OCI-LY3 (cell line): ENCODE measurements at regions not wholly inside any gene's neighbourhood (a gene's known extent, or its start where the extent isn't known, plus 50 kb on each side); places are given as distances from the start of the nearest gene placed in this dataset.
"Not testable (repeated sequence)": the region's sequence is repeated elsewhere in the genome, so short reads cannot be mapped to it uniquely, and the experiment has no call there.

Source experiments
- H2AFZ ChIP-seq: fragments of 200-600, 300-600 bp; shearing (Covaris generic); 2 replicates; pipeline ENCODE4 v1.6.0; 2014; ENCODE audit warnings: antibody characterized with exemption, low read depth, low read length
- H3K27ac ChIP-seq: fragments of 200-600, 300-600 bp; sonication (generic); 2 replicates; pipeline ENCODE4 v1.5.1; 2014; ENCODE audit warnings: mild to moderate bottlenecking, low read length, moderate library complexity, mixed read lengths
- H3K27me3 ChIP-seq: fragments of 200-600, 300-600 bp; sonication (generic); 2 replicates; pipeline ENCODE4 v1.6.1; 2014; ENCODE audit warnings: low read depth, low read length, mixed read lengths
- H3K36me3 ChIP-seq: fragments of 200-600, 300-600 bp; sonication (generic); replicated peaks from 2 replicates; pipeline ENCODE3; 2014; ENCODE audit warnings: low read depth, low read length, mixed read lengths
- H3K4me1 ChIP-seq: fragments of 300-600, 200-600 bp; sonication (generic); 2 replicates; pipeline ENCODE4 v1.6.1; 2014; ENCODE audit warnings: low read length, mixed read lengths
- H3K4me2 ChIP-seq: fragments of 200-600, 300-600 bp; sonication (generic); 2 replicates; pipeline ENCODE4 v1.6.1; 2014; ENCODE audit warnings: low read length, mixed read lengths
- H3K4me3 ChIP-seq: fragments of 300-600, 200-600 bp; sonication (generic); 2 replicates; pipeline ENCODE4 v1.5.1; 2014; ENCODE audit warnings: antibody characterized with exemption, mild to moderate bottlenecking, low read length, moderate library complexity
- H3K79me2 ChIP-seq: fragments of 300-600, 200-600 bp; shearing (Covaris generic); 2 replicates; pipeline ENCODE4 v1.6.1; 2014; ENCODE audit warnings: mild to moderate bottlenecking, low read length, mixed read lengths
- H3K9ac ChIP-seq: fragments of 300-600, 200-600 bp; shearing (Covaris generic); 2 replicates; pipeline ENCODE4 v1.6.0; 2014; ENCODE audit warnings: mild to moderate bottlenecking, low read length, moderate library complexity
- H3K9me3 ChIP-seq: fragments of 200-600, 300-600 bp; shearing (Covaris generic); 2 replicates; pipeline ENCODE4 v1.6.1; 2014; ENCODE audit warnings: low read length, mixed read lengths; ENCODE audit not compliant: insufficient read depth
- H4K20me1 ChIP-seq: fragments of 200-600, 300-600 bp; sonication (generic); 2 replicates; pipeline ENCODE4 v1.6.1; 2016; ENCODE audit warnings: low read length, mixed read lengths; ENCODE audit not compliant: insufficient read depth
- EZH2phosphoT487 ChIP-seq: fragments of 200-600 bp; shearing (Covaris generic); IDR thresholded peaks from 2 replicates; pipeline ENCODE4 v1.6.1; 2018; ENCODE audit warnings: antibody characterized with exemption, mixed run types, low read depth
- TF ChIP-seq, protein P1 (sequence below): fragments of 200-600, 300-600 bp; sonication (generic); IDR thresholded peaks from 2 replicates; pipeline ENCODE4 v1.5.1; 2014; ENCODE audit warnings: antibody characterized with exemption, low read length, low read depth

DNA sequence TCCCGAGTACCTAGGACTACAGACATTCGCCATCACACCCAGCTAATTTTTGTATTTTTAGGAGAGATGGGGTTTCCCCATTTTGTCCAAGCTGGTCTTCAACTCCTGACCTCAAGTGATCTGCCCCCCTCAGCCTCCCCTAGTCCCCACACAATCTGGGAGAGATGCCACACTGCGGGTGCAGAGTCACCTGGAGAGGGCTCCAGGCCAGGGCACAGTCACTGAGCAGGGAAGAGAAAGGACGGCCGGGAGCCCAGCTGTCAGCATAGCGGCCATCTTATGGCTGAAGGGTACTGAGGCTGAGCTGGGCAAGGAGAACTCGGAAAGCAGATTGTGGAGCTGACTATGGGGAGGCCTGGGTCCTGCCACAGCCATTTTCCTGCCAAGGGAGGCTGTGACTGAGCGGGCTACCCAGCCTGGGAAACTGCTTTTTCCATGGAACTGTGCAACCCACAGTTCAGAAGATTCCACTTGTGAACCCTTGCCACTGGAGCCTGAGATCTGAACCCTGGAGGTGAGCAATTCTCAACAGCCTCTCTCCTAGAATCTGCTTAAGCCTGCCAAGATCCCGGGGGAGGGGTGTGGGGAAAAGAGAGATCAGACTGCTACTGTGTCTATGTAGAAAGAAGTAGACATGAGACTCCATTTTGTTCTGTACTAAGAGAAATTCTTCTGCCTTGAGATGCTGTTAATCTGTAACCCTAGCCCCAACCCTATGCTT, 109.2 kb downstream of the ZNF486 start:
- H3K4me3 ChIP-seq = no peak overlapping the region
- H3K79me2 ChIP-seq = no peaks in the 10 kb centered on the region
- H2AFZ ChIP-seq = no peak overlapping the region
- no peak overlapping the region for H3K27ac ChIP-seq
- no peak overlapping the region for H3K9ac ChIP-seq
- H3K9me3 ChIP-seq = no peaks in the 10 kb centered on the region
- TF ChIP-seq, protein P1, sequence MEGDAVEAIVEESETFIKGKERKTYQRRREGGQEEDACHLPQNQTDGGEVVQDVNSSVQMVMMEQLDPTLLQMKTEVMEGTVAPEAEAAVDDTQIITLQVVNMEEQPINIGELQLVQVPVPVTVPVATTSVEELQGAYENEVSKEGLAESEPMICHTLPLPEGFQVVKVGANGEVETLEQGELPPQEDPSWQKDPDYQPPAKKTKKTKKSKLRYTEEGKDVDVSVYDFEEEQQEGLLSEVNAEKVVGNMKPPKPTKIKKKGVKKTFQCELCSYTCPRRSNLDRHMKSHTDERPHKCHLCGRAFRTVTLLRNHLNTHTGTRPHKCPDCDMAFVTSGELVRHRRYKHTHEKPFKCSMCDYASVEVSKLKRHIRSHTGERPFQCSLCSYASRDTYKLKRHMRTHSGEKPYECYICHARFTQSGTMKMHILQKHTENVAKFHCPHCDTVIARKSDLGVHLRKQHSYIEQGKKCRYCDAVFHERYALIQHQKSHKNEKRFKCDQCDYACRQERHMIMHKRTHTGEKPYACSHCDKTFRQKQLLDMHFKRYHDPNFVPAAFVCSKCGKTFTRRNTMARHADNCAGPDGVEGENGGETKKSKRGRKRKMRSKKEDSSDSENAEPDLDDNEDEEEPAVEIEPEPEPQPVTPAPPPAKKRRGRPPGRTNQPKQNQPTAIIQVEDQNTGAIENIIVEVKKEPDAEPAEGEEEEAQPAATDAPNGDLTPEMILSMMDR = no peak
- no peak for TF ChIP-seq EZH2phosphoT487
- H4K20me1 ChIP-seq = no peaks in the 10 kb centered on the region
- H3K4me1 ChIP-seq = peaks cover 32% of the 10 kb centered on the region
- H3K36me3 ChIP-seq = no peaks in the 10 kb centered on the region
- H3K27me3 ChIP-seq = no peaks in the 10 kb centered on the region
- no peak overlapping the region for H3K4me2 ChIP-seq

DNA sequence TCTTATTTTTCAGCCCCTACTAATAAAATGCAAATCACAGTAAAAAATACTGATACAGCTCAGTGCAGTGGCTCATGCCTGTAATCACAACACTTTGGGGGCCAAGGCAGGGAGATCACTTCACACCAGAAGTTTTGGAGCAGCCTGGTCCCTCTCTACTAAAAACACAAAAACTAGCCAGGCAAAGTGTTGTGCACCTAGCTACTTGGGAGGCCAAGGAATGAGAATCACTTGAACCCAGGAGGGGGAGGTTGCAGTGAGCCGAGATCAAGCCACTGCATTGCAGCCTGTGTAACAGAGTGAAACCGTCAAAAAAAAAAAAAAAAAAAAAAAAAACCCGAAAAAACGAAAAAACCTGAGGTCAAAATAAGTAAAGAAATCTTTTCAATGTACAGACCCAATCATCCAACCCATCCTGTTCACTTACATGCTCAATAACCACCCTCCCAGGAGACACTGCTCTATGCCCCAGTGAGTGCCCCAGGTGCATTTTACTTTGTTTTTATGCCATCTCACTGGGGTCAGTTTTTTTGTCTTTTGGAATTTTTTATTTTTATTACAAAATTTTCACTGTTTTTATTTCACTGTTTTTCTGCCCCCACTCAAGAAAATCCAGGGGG, 107.0 kb downstream of the ZNF486 start:
- H3K27ac ChIP-seq = no peak overlapping the region
- no peak overlapping the region for H3K4me2 ChIP-seq
- H3K9ac ChIP-seq = no peak overlapping the region
- H3K9me3 ChIP-seq = no peaks in the 10 kb centered on the region
- H4K20me1 ChIP-seq = no peaks in the 10 kb centered on the region
- no peak overlapping the region for H2AFZ ChIP-seq
- TF ChIP-seq, protein P1 = no peak
- TF ChIP-seq EZH2phosphoT487 = no peak
- no peaks in the 10 kb centered on the region for H3K79me2 ChIP-seq
- no peak overlapping the region for H3K4me3 ChIP-seq
- no peaks in the 10 kb centered on the region for H3K36me3 ChIP-seq
- peaks cover 34% of the 10 kb centered on the region for H3K4me1 ChIP-seq
- no peaks in the 10 kb centered on the region for H3K27me3 ChIP-seq

DNA sequence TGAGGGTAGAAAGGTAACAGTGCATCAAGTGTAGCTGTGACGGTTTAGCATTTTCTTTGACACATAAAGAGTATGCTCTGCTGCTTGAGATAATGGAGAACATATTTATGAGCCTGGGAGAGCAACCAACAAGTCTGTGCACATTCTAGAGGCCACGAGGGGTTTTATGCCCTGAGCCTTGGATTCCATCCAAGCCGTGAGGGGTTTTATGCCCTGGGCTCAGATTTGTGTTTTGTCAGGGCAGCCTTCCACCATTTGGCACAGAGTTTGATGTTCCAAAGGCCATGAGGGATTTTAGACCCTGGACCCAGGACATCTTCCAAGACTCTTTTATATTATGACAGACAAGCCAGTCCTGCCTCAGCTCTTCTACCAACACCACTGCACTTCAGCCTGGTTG, 106.4 kb downstream of the ZNF486 start:
- Histone ChIP-seq H3K4me1 (peaks cover 34% of the 10 kb centered on the region), H3K79me2 (no peaks in the 10 kb centered on the region), H2AFZ (no peak overlapping the region), H3K36me3 (no peaks in the 10 kb centered on the region), H3K4me2 (no peak overlapping the region), H3K27ac (no peak overlapping the region), H3K9me3 (no peaks in the 10 kb centered on the region), H3K4me3 (no peak overlapping the region), H3K27me3 (no peaks in the 10 kb centered on the region), H4K20me1 (no peaks in the 10 kb centered on the region), H3K9ac (no peak overlapping the region)
- TF ChIP-seq, protein P1 = no peak
- no peak for TF ChIP-seq EZH2phosphoT487

DNA sequence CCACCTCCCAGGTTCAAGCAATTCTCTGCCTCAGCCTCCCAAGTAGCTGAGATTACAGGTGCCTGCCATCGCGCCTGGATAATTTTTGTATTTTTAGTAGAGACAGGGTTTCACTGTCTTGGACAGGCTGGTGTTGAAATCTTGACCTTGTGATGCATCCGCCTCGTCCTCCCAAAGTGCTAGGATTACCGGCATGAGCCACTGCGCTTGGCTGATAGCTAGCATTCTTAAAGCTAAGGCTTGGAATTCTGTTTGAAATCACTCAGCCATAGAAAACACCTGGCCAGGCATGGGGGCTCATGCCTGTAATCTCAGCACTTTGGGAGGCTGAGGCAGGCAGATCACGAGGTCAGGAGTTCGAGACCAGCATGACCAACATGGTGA, 105.6 kb downstream of the ZNF486 start:
- H3K36me3 ChIP-seq, H3K9ac ChIP-seq, H3K4me2 ChIP-seq, H2AFZ ChIP-seq, H3K27ac ChIP-seq, H3K4me3 ChIP-seq, H3K9me3 ChIP-seq, H3K27me3 ChIP-seq, H4K20me1 ChIP-seq, H3K79me2 ChIP-seq: not testable (repeated sequence)
- peaks cover 27% of the 10 kb centered on the region for H3K4me1 ChIP-seq

DNA sequence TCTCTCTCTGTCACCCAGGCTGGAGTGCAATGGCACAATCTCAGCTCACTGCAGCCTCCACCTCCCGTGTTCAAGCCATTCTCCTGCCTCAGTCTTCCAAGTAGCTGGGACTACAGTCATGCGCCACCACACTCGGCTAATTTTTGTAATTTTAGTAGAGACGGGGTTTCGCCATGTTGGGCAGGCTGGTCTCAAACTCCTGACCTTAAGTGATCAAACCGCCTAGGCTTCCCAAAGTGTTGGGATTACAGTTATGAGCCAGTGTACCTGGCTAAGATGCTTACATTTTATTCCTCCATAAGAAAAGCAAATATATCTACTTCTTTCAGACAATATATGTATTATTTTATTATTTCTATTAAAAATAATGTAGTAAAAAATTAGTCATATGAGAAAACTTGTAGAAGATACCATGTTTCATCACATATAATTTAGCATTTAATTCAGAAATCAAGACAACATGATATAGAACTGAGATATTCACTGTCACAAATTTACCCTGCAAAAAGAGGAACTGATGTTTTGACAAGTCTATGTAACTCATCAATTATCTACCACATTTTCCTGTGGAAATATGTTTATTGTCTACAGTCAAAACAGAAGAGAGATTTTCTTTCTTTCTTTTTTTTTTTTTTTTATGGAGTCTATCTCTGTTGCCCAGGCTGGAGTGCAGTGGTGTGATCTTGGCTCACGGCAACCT, 105.1 kb downstream of the ZNF486 start:
- Histone ChIP-seq H3K27ac (peak overlapping the region; percentile 24; the same call in 1 of the 2 replicates), H3K4me2 (peak overlapping the region; percentile 76)
- not testable (repeated sequence) for H3K36me3 ChIP-seq

More for the DNA sequence above, 105.1 kb downstream of the ZNF486 start:
- Histone ChIP-seq H3K4me1 (peaks cover 24% of the 10 kb centered on the region), H3K4me3 (peak overlapping the region; percentile 59)
- not testable (repeated sequence) for H2AFZ ChIP-seq, H3K9ac ChIP-seq, H4K20me1 ChIP-seq, H3K9me3 ChIP-seq, H3K27me3 ChIP-seq, H3K79me2 ChIP-seq
